Endothelial cell (in vitro differentiated cells): ENCODE measurements at regions not wholly inside any gene's neighbourhood (a gene's known extent, or its start where the extent isn't known, plus 50 kb on each side); places are given as distances from the start of the nearest gene placed in this dataset.

Experiments
- DNase-seq: peaks from one replicate; pipeline ENCODE4 v3.0.0; 2021; ENCODE audit warnings: low spot score
- H3K27ac Mint-ChIP-seq: one replicate; pipeline ENCODE4 v1.8.0; 2021; ENCODE audit warnings: mixed read lengths, inconsistent platforms; ENCODE audit not compliant: unreplicated experiment
- H3K27me3 Mint-ChIP-seq: one replicate; pipeline ENCODE4 v1.8.0; 2021; ENCODE audit warnings: mild to moderate bottlenecking, moderate library complexity, mixed read lengths, inconsistent platforms; ENCODE audit not compliant: unreplicated experiment
- H3K36me3 Mint-ChIP-seq: one replicate; pipeline ENCODE4 v1.8.0; 2021; ENCODE audit warnings: mild to moderate bottlenecking, low read depth, mixed read lengths, inconsistent platforms; ENCODE audit not compliant: unreplicated experiment
- H3K4me1 Mint-ChIP-seq: one replicate; pipeline ENCODE4 v1.8.0; 2021; ENCODE audit warnings: mild to moderate bottlenecking, mixed read lengths, inconsistent platforms; ENCODE audit not compliant: unreplicated experiment
- H3K4me3 Mint-ChIP-seq: one replicate; pipeline ENCODE4 v1.8.0; 2021; ENCODE audit warnings: mild to moderate bottlenecking, mixed read lengths, inconsistent platforms; ENCODE audit not compliant: unreplicated experiment
- H3K9me3 Mint-ChIP-seq: one replicate; pipeline ENCODE4 v1.8.0; 2021; ENCODE audit warnings: mixed read lengths, inconsistent platforms; ENCODE audit not compliant: unreplicated experiment
- CTCF ChIP-seq: fragments of 200-600 bp; sonication (generic); IDR thresholded peaks from one replicate; pipeline ENCODE4 v1.5.0; 2021; ENCODE audit warnings: antibody characterized with exemption; ENCODE audit not compliant: unreplicated experiment

- H3K9me3 Mint-ChIP-seq, result peaks cover 42% of the 10 kb centered on the region
- TF ChIP-seq CTCF, result peak; percentile 44
- H3K36me3 Mint-ChIP-seq, result peaks cover 21% of the 10 kb centered on the region
- H3K4me3 Mint-ChIP-seq, result peak overlapping the region; percentile 18
- no peaks in the 10 kb centered on the region for H3K4me1 Mint-ChIP-seq
- peak; percentile 13 for DNase-seq
- no peak overlapping the region for H3K27ac Mint-ChIP-seq
- H3K27me3 Mint-ChIP-seq, result peaks cover 1% of the 10 kb centered on the region
These were observed 1004.4 kb downstream of the AACS start for GRCh38 chr12:126069549-126070165.

- Mint-ChIP-seq H3K27ac (no peak overlapping the region), H3K27me3 (no peaks in the 10 kb centered on the region), H3K9me3 (peaks cover 21% of the 10 kb centered on the region), H3K36me3 (peaks cover 8% of the 10 kb centered on the region), H3K4me1 (no peaks in the 10 kb centered on the region), H3K4me3 (no peak overlapping the region)
- DNase-seq, result no peak
- no peak for TF ChIP-seq CTCF
These were observed 1011.3 kb downstream of the AACS start for GRCh38 chr12:126076515-126076914.

DNA sequence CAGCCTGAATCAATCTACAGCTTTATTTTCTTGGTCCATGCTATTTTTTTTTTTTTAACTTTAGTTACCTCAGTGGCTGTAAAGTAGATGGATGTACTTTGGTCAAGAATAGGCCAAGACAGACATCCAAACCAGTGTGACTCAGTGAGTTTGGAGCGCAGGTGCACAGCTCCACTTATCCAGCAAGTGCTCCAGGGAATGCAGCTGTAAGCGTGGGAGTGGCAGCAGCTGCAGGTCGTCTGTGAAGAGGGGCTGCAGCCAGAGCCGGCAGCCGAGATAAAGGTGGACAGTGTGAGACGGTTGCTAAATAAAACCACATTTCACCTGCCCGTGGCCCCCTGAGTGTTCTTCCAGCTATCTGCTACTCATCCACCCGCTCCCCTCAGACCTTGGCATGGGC is 1018.7 kb downstream of the AACS start:
- no peak for DNase-seq
- H3K4me3 Mint-ChIP-seq, result no peak overlapping the region
- H3K4me1 Mint-ChIP-seq, result no peaks in the 10 kb centered on the region
- TF ChIP-seq CTCF, result no peak
- H3K27ac Mint-ChIP-seq, result no peak overlapping the region
- H3K9me3 Mint-ChIP-seq, result peaks cover 29% of the 10 kb centered on the region
- H3K36me3 Mint-ChIP-seq, result no peaks in the 10 kb centered on the region
- H3K27me3 Mint-ChIP-seq, result peaks cover 4% of the 10 kb centered on the region

- no peak for DNase-seq
- H3K4me3 Mint-ChIP-seq, result no peak overlapping the region
- H3K27ac Mint-ChIP-seq, result no peak overlapping the region
- H3K27me3 Mint-ChIP-seq, result peaks cover 4% of the 10 kb centered on the region
- H3K36me3 Mint-ChIP-seq, result no peaks in the 10 kb centered on the region
- no peak for TF ChIP-seq CTCF
- H3K9me3 Mint-ChIP-seq, result peaks cover 29% of the 10 kb centered on the region
- no peaks in the 10 kb centered on the region for H3K4me1 Mint-ChIP-seq
These were observed 1019.2 kb downstream of the AACS start for GRCh38 chr12:126084480-126084879.

- no peak for DNase-seq
- Mint-ChIP-seq H3K9me3 (peaks cover 36% of the 10 kb centered on the region), H3K27ac (no peak overlapping the region), H3K36me3 (peaks cover 4% of the 10 kb centered on the region), H3K4me1 (no peaks in the 10 kb centered on the region), H3K4me3 (no peak overlapping the region), H3K27me3 (peaks cover 4% of the 10 kb centered on the region)
- no peak for TF ChIP-seq CTCF
These were observed 1021.0 kb downstream of the AACS start for GRCh38 chr12:126086242-126086641.
